GM18909 (cell line): ENCODE measurements at regions not wholly inside any gene's neighbourhood (a gene's known extent, or its start where the extent isn't known, plus 50 kb on each side); places are given as distances from the start of the nearest gene placed in this dataset.

Experiments
- ATAC-seq: cut with Tn5 transposase; IDR thresholded peaks from one replicate; pipeline ENCODE4 v1.9.1; 2021; ENCODE audit warnings: mild to moderate bottlenecking; ENCODE audit not compliant: unreplicated experiment, poor library complexity

DNA sequence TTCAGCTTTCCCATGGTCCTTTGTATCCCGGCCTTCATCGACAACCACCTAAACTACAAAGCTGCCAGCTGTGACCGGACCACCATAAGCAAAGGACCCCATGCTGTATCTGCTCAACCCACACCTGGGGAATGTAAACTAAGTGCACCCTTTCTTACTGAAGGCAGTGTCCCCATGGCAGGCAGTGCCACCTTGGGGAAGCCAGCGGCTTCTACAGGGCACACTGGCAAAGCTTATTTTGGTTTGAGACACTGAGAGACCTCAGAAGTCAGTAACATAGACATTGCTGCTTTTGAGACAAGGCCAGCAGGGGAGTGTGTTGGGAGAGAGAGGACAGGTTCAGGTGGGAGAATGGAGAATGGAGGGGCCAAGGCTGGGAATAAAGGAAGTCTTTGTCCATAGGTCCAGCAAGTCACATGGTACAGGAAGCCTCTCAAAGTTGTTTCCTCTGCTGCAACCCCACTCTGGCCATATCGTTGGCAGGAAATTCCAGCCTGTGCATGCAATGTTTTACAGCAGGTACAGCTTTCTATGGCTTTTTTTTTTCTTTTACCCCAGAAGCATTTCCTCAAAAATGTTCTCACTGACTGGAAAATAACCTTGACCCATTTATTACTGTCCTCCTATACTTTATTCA is 85.9 kb upstream of the NPVF start:
- ATAC-seq, result no peak

GRCh38 chr7:25314731-25315267 is 86.5 kb upstream of the NPVF start:
- no peak for ATAC-seq

DNA sequence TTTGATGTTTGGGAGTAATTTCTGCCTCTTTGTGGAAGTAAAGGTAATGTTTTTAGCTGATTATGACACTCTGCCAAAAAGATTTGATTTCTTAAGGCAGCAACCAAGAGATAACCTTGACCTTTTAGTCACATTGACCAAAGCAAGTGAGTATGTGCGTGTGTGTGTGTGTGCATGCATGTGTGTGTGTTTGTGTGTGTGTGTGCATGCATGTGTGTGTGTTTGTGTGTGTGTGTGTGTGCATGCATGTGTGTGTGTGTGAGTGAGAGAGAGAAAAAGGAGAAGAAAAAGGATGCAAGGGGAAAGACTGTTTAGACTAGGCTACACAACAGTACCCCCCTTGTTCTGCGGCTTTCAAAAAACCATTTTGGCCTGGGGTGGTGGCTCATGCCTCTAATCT is 88.1 kb upstream of the NPVF start:
- no peak for ATAC-seq

- no peak for ATAC-seq
Observed at GRCh38 chr7:25318047-25318446, 89.8 kb upstream of the NPVF start.

- no peak for ATAC-seq
Observed at GRCh38 chr7:25319707-25320106, 91.4 kb upstream of the NPVF start.

GRCh38 chr7:25320791-25321190 is 92.5 kb upstream of the NPVF start:
- no peak for ATAC-seq

GRCh38 chr7:25321424-25321823 is 93.1 kb upstream of the NPVF start:
- no peak for ATAC-seq

DNA sequence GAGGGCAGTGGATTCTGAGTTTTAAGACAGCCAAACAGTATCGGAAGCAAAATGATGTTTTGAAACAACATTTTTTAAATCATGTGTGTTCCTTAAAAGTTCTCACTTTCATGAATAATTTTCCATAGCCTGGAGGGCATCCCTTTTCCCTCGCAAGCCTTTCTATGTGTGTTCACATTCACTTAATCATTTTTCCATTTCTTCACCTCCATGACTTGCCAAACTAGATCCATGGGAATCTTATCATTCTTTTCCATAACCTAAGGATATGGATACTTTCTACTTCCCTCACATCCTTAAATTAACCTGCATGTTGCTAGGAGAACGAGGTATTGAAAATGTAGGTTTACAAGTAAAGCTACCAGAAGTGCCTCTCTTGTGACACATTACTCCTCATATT is 94.2 kb upstream of the NPVF start:
- ATAC-seq, result no peak

DNA sequence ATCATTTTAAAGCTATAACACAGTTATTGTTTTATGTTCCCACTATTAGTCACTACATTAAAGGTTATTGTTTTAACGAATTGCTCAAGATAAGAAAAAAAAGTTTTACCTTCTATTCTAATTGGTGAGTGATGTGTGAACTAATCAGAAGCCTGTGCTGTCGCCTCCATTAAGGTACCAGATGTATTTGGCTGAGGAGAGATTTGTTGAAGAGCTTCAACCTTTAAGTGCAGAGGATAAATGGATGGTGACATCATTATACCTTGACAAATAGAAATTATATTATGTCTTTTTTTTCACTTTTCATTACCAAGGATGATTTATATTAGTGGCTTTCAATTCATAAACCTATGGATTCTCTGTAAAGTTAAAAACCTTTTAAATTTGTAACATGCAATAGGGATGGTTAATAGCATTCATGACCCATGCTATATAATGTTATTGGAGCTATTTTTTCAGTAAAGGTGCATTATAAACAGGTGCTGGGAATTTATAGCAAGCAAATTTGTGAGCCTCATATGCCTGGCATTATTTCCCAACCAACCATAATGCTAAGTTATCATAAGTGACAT is 97.0 kb upstream of the NPVF start:
- no peak for ATAC-seq

- no peak for ATAC-seq
Observed at GRCh38 chr7:25326501-25327156, 98.3 kb upstream of the NPVF start.

DNA sequence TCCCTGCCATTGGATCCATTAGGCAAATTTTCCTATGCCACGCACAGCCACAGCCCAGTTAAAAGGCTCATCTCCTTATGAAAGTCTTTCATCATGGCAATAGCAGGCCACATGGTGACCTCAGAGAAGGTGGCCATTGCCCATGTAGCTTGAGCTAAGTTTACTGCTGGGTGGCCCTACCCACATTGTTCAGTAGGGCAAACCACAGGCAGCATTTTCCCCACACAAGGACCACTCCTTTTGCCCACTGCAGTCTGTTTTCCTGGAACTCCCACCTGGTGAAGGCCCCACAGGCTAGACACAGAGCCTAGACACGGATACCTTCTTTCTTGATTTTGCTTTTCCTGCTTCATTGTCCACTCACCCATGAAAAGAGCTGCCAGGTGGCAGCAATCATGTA is 101.5 kb upstream of the NPVF start:
- ATAC-seq, result no peak

GRCh38 chr7:25333296-25333928 is 105.1 kb upstream of the NPVF start:
- no peak for ATAC-seq

- ATAC-seq, result no peak
Observed at GRCh38 chr7:25347360-25348066, 119.2 kb upstream of the NPVF start.

GRCh38 chr7:25348104-25348503 is 119.8 kb upstream of the NPVF start:
- ATAC-seq, result no peak

GRCh38 chr7:25349283-25350017 is 121.2 kb upstream of the NPVF start:
- ATAC-seq, result no peak

DNA sequence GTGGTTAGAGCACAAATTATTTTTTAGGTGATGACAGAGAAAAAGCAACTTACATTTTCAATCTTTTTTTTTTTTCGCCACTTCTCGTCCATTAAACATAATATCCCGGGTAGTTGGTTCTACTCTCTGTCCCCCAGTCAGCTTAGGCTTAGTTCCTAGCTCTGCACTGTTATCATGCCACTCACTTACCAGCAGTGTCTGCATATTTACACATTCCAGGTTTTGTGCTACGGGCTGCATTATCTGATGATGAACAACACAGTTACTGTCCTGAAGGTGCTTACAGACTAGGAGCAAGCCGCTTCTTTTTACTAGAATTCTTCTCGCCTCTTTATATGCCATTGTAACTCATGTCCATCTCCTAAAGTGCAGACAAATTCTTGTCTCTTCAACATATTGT is 121.8 kb upstream of the NPVF start:
- no peak for ATAC-seq

DNA sequence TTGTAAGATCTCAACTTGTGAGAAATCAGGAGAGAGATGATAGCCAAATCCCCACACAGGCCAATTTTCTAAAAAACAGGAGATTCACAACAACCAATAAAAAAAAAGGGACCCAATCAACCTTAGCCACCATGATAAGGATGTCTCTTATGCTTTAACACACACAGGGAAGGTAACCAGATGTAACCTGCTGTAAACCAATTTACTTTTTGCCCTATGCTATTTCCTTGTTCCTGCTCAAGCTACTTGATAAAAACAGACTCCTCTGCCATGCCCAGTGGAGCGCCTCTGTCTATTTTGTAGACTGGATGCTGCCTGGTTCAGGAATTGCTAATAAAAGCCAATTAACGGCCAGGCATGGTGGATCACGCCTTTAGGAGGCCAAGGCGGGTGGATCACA is 123.5 kb upstream of the NPVF start:
- ATAC-seq, result no peak

- ATAC-seq, result no peak
Observed at GRCh38 chr7:25353196-25353595, 124.9 kb upstream of the NPVF start.

DNA sequence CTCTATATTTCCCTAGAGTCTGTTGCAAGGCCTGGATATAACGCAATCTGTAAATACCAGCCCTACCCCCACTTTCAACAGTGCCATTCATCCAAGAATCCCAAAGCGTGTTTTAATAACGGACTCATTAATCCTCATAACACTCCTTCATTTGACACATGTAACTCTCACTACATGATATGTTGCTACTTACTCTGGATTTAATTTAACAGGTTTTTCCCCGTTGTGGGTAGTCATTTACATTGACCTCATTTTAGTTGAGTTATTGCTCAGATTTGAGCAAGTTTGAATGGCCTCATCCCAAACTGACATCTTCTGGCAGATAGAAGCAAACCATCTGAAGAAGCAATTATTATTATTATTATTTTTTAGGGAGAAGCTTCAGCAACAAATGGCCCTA is 125.4 kb upstream of the NPVF start:
- no peak for ATAC-seq

DNA sequence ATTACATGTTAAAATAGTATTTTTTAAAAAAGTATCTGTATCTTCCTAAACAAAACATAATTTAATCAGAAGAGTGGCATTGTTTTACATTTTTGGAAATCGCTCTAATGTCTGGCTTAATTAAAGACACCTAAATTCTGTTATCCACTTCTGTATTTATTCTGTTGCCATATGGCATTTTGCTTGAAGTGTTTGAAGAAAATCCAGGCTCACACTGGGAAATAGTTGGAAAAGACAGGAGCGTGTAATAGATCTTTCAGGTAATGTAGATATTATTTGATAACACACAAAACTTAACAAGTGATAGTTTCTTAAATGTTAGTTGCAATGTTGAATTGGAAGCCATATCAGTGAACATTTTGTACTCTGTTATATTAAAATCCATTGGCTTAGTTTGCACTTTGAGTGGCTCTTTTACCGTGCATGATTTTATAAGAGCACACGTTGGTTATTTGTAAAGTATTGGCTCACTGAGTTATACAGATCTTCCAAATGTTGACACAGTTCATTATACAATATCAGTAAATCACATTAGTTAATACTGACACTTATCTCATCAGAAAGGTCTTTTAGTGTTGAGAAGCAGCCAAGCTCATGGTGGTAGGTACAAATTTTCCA is 128.4 kb upstream of the NPVF start:
- no peak for ATAC-seq
